ENCODE measurements at regions not wholly inside any gene's neighbourhood (a gene's known extent, or its start where the extent isn't known, plus 50 kb on each side); places are given as distances from the start of the nearest gene placed in this dataset.

DNA sequence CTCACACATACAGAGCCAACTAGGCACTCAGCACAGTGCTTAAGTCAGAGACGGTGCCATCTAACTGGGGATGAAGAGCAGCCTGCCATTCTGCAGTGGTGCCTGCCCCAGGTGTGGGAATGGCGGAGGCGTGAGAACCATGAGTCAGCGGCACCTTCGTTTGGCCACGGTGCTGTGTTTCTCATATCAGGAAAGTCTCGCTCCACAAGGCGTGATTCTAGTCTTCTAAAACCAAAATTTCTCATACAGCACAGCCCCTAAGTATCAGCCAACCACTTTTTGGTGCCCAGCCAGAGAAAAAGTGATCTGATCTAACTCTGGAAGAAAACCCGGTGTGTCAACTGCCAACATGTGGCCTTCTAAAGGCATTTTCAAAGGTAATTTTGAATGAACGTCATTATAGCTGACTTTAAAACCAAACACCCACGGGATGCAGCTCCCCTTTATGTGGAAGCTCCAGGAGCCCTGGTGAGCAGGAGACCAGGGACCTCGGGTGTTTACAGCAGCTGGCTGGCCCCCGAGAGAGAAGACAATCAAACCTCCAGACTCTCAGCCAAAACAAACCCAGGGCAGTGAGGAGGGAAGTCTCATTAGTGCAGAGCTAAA is 54.6 kb downstream of the ABCC12 start:
- peak; percentile 50 for ATAC-seq
- TF ChIP-seq POLR2A (IDR thresholded peaks at IDR 0.05) (no peak), CTCF (IDR thresholded peaks at IDR 0.05) (no peak)
- intact Hi-C loops (cut with DNase I): no loop called here
- Histone ChIP-seq H3K27ac (peak overlapping the region in 2 of 4 donors; percentile 14 to 32), H3K9me3 (no peaks in the 10 kb centered on the region), H3K36me3 (replicated peaks in 1 of 2; ENCODE audit: insufficient read depth in 1 of 2, low read depth in 2 of 2) (no peaks in the 10 kb centered on the region), H3K4me1 (peaks cover 41% of the 10 kb centered on the region), H3K27me3 (no peaks in the 10 kb centered on the region), H3K4me3 (no peak overlapping the region)
- 25 to 37% methylated on average over 12 to 13 of the region's 13 CpGs for WGBS, 2 donors
- DNase-seq: peak; percentile 39 to 63 (median 53)

DNA sequence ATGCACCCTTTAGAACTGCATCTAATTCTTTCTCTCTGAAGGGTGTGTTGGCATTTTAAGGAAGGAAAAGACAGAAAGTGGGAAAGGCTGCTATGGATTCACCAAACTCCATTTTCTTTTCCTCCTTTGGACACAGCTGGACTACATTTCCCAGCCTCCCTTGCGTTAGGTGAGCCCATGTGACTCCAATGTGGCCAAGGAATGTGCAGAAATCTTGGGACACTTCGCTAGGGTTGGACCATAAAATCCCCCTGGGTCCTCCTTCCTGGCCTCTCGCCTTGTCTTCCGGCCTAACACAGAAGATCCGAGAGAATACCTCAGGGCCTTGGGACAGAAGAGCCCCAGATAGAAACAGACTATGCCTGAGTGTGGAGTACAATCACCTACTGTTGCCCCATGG is 56.3 kb downstream of the ABCC12 start:
- TF ChIP-seq POLR2A (IDR thresholded peaks at IDR 0.05) (no peak), CTCF (IDR thresholded peaks at IDR 0.05) (no peak)
- Histone ChIP-seq H3K4me3 (no peak overlapping the region), H3K4me1 (peaks cover 28% of the 10 kb centered on the region), H3K9me3 (no peaks in the 10 kb centered on the region), H3K36me3 (replicated peaks in 1 of 2; ENCODE audit: insufficient read depth in 1 of 2, low read depth in 2 of 2) (no peaks in the 10 kb centered on the region), H3K27ac (no peak overlapping the region), H3K27me3 (no peaks in the 10 kb centered on the region)
- 87 to 88% methylated on average over 5 of the region's 5 CpGs for WGBS, 2 donors
- DNase-seq (no peak), ATAC-seq (no peak)
- intact Hi-C loops (cut with DNase I): no loop called here

DNA sequence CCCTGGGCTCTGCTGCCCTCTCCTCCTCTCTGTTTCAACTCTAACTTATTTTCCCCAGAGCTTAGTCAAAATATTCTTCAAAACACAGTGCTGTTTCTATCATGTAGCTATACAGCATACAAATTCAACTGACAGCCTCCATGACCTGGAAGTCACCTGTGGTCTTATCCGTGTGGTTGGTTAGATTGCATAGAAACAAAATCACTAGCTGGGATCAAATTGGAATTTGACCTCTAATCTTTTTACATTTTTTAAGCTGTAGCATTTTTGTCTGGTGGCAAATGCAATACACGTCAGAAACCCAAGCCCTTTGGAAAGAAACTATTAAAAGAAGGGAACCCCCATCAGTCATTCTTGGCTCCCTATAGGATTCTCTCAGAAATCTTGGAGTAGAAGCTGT is 57.3 kb downstream of the ABCC12 start:
- TF ChIP-seq POLR2A (IDR thresholded peaks at IDR 0.05): no peak
- no peak for TF ChIP-seq CTCF (IDR thresholded peaks at IDR 0.05)
- H3K4me3 ChIP-seq: no peak overlapping the region
- WGBS, 2 donors: 77 to 97% methylated on average over 2 of the region's 2 CpGs

DNA sequence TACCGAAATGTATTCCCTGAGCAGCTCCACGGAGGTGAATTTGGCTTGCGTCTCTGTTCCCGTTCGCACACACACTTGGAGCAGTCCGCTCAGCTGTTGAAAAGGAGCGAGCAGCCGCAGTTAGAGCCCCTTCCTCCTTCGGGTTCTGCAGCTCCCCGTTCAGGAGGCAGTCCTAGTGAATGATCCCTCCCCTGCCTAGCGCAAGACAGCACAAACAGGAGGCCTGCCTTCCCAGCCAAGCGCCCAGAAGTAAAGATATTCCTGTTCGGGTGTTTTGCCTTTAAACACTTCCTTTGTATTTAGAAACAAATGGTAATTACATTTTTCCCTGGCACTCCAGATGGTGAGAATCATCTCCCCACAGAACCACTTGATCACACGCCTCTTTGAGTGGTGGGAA is 64.7 kb downstream of the ABCC12 start:
- intact Hi-C loops (cut with DNase I): no loop called here
- H3K9me3 ChIP-seq: no peaks in the 10 kb centered on the region

More for the DNA sequence above, 57.3 kb downstream of the ABCC12 start:
- H3K27me3 ChIP-seq: no peaks in the 10 kb centered on the region
- intact Hi-C loops (cut with DNase I): no loop called here
- DNase-seq (no peak), ATAC-seq (no peak)
- no peak overlapping the region for H3K27ac ChIP-seq
- H3K9me3 ChIP-seq: no peaks in the 10 kb centered on the region
- no peaks in the 10 kb centered on the region for H3K36me3 ChIP-seq (replicated peaks in 1 of 2; ENCODE audit: insufficient read depth in 1 of 2, low read depth in 2 of 2)
- peaks cover 19% of the 10 kb centered on the region for H3K4me1 ChIP-seq

GRCh38 chr16:48089053-48089792 is 66.6 kb downstream of the ABCC12 start:
- TF ChIP-seq CTCF (IDR thresholded peaks at IDR 0.05): no peak
- H3K4me1 ChIP-seq: no peaks in the 10 kb centered on the region
- H3K36me3 ChIP-seq (replicated peaks in 1 of 2; ENCODE audit: insufficient read depth in 1 of 2, low read depth in 2 of 2): no peaks in the 10 kb centered on the region
- H3K4me3 ChIP-seq: no peak overlapping the region
- DNase-seq (no peak), ATAC-seq (no peak)
- H3K9me3 ChIP-seq: no peaks in the 10 kb centered on the region
- 71 to 82% methylated on average over 4 of the region's 4 CpGs for WGBS, 2 donors
- no peak overlapping the region for H3K27ac ChIP-seq
- intact Hi-C loops (cut with DNase I): no loop called here
- no peaks in the 10 kb centered on the region for H3K27me3 ChIP-seq

More for the DNA sequence above, 64.7 kb downstream of the ABCC12 start:
- ATAC-seq (no peak), DNase-seq (no peak)
- H3K27ac ChIP-seq: no peak overlapping the region
- TF ChIP-seq POLR2A (IDR thresholded peaks at IDR 0.05): no peak
- no peak overlapping the region for H3K4me3 ChIP-seq
- H3K36me3 ChIP-seq (replicated peaks in 1 of 2; ENCODE audit: insufficient read depth in 1 of 2, low read depth in 2 of 2): no peaks in the 10 kb centered on the region
- H3K4me1 ChIP-seq: no peaks in the 10 kb centered on the region
- WGBS, 2 donors: 78 to 80% methylated on average over 14 of the region's 14 CpGs
- H3K27me3 ChIP-seq: no peaks in the 10 kb centered on the region

Data from body of pancreas (tissue), 4 donors.